ENCODE measurements at regions not wholly inside any gene's neighbourhood (a gene's known extent, or its start where the extent isn't known, plus 50 kb on each side); places are given as distances from the start of the nearest gene placed in this dataset.

- TF ChIP-seq ATF3 (IDR thresholded peaks at IDR 0.05; ENCODE audit: insufficient read depth, low read depth, low read length) (no peak), RAD21 (IDR thresholded peaks at IDR 0.05 in 1 of 2, conservative IDR thresholded peaks at IDR 0.05 in 1 of 2; ENCODE audit: low read depth in 2 of 2, low read length in 2 of 2) (no peak), HDAC2 (IDR thresholded peaks at IDR 0.05; ENCODE audit: borderline replicate concordance in 1 of 2, low read depth in 2 of 2, low read length in 2 of 2) (no peak), POLR2AphosphoS5 (IDR thresholded peaks at IDR 0.05; ENCODE audit: low read depth, low read length) (no peak)
Observed at GRCh38 chr4:169807934-169808509, 50.3 kb upstream of the HPF1 start.

All from H1 (cell line).